HG03571 (cell line): ENCODE measurements at regions not wholly inside any gene's neighbourhood (a gene's known extent, or its start where the extent isn't known, plus 50 kb on each side); places are given as distances from the start of the nearest gene placed in this dataset.

Source experiments
- ATAC-seq: cut with Tn5 transposase; IDR thresholded peaks from one replicate; pipeline ENCODE4 v1.9.1; 2021; ENCODE audit not compliant: unreplicated experiment

GRCh38 chr10:78624791-78625190 lies 444.0 kb upstream of the ZMIZ1 start:
- ATAC-seq = no peak

GRCh38 chr10:78626471-78626870 lies 442.3 kb upstream of the ZMIZ1 start:
- no peak for ATAC-seq

GRCh38 chr10:78627254-78627795 lies 441.4 kb upstream of the ZMIZ1 start:
- ATAC-seq = no peak

GRCh38 chr10:78628976-78629375 lies 439.8 kb upstream of the ZMIZ1 start:
- ATAC-seq = no peak

GRCh38 chr10:78629773-78630172 lies 439.0 kb upstream of the ZMIZ1 start:
- ATAC-seq = no peak

- no peak for ATAC-seq
Observed at GRCh38 chr10:78630944-78631838, 437.6 kb upstream of the ZMIZ1 start.

GRCh38 chr10:78634389-78634815 lies 434.4 kb upstream of the ZMIZ1 start:
- no peak for ATAC-seq

GRCh38 chr10:78634835-78635234 lies 433.9 kb upstream of the ZMIZ1 start:
- no peak for ATAC-seq

- no peak for ATAC-seq
Observed at GRCh38 chr10:78639629-78640028, 429.1 kb upstream of the ZMIZ1 start.

GRCh38 chr10:78640796-78641636 lies 427.8 kb upstream of the ZMIZ1 start:
- ATAC-seq = no peak

GRCh38 chr10:78641693-78642092 lies 427.1 kb upstream of the ZMIZ1 start:
- no peak for ATAC-seq

- no peak for ATAC-seq
Observed at GRCh38 chr10:78642269-78642816, 426.4 kb upstream of the ZMIZ1 start.

GRCh38 chr10:78643513-78643912 lies 425.3 kb upstream of the ZMIZ1 start:
- ATAC-seq = no peak

- ATAC-seq = no peak
Observed at GRCh38 chr10:78644550-78644949, 424.2 kb upstream of the ZMIZ1 start.

- no peak for ATAC-seq
Observed at GRCh38 chr10:78645169-78645686, 423.5 kb upstream of the ZMIZ1 start.

- no peak for ATAC-seq
Observed at GRCh38 chr10:78645975-78646374, 422.8 kb upstream of the ZMIZ1 start.

GRCh38 chr10:78648256-78648860 lies 420.4 kb upstream of the ZMIZ1 start:
- no peak for ATAC-seq

- no peak for ATAC-seq
Observed at GRCh38 chr10:78649429-78649828, 419.3 kb upstream of the ZMIZ1 start.

GRCh38 chr10:78650122-78650521 lies 418.6 kb upstream of the ZMIZ1 start:
- no peak for ATAC-seq

GRCh38 chr10:78651287-78651686 lies 417.5 kb upstream of the ZMIZ1 start:
- no peak for ATAC-seq

GRCh38 chr10:78653555-78653954 lies 415.2 kb upstream of the ZMIZ1 start:
- ATAC-seq = no peak
